SK-MEL-5 (cell line): ENCODE measurements at regions not wholly inside any gene's neighbourhood (a gene's known extent, or its start where the extent isn't known, plus 50 kb on each side); places are given as distances from the start of the nearest gene placed in this dataset.
A peak's percentile ranks its signal among the peaks of the same experiment; 100 is the strongest.

Source experiments
- DNase-seq: peaks from one replicate; pipeline ENCODE4 v3.0.0-alpha.2; 2016; ENCODE audit warnings: low read depth, low spot score
- in situ Hi-C: cut with HindIII; loops from 2 replicates; pipeline ENCODE4 v1.10.0; 2016; ENCODE audit warnings: low sequenced_read_pairs, high pct_unique_total_duplicates, low pct_unique_long_range_greater_than_20kb

GRCh38 chr9:89712283-89712682 lies 107.5 kb downstream of the GADD45G start:
- in situ Hi-C loops, result no loop called here
- no peak for DNase-seq

DNA sequence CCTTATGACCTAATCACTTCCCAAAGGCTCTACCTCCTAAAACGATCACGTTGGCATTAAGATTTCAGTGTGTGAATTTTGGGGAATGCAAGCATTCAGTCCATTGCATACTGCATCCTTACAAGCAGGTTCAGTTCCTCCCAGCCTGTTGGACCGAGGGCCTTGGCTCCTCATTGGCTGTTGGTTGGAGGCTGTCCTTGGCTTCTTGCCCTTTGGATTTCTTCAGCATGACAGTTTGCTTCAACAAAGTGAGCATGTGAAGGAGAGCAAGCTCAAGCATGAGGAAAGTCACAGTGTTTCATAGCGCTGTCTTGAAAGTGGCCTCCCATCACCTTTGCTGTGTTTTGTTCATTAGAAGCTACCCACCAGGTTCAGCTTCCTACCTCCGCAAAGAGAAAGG lies 109.5 kb downstream of the GADD45G start:
- in situ Hi-C loops, result no loop called here
- no peak for DNase-seq

DNA sequence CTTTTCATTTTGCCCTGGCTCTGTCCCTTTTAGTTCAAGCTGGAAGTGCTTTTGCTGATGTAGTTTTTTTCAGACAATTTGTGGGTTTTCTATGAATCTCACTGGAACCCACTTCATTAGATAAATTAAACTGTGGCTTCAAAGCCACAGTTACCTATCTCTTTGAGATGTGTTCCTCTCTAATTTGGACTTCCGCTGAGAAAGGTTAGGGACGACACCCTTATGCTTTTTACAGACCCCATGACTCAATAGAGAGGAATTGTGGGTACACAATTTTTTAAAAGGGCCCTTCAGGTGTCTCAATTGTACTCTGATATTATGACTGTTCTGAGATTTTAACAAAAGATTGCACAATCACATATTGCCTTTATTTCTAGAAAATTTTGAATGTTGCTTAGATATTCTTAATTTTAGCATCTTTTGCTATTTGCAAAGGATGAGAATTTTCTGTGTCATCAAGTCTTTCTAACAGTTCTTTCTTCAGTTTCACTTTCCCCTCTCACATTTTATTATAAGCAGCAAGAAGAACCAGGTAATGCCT lies 110.6 kb downstream of the GADD45G start:
- in situ Hi-C loops, result no loop called here
- DNase-seq, result no peak

DNA sequence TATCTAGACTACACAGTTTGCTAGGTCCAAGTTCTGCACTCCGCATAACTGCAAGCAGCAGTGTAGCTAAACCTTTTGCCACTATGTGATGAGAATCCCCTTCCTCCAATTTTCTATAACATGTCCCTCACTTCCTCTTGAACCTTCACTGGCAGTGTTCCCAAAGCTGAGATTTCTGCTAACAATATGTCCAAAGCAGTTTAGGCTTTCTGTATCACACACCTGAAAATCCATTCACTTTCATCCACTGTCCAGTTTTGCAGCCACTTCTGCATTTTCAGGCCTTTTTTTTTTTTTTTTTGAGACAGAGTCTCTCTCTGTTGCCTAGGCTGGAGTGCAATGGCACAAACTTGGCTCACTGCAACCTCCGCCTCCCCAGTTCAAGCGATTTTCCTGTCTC lies 111.1 kb downstream of the GADD45G start:
- in situ Hi-C loops, result no loop called here
- no peak for DNase-seq

DNA sequence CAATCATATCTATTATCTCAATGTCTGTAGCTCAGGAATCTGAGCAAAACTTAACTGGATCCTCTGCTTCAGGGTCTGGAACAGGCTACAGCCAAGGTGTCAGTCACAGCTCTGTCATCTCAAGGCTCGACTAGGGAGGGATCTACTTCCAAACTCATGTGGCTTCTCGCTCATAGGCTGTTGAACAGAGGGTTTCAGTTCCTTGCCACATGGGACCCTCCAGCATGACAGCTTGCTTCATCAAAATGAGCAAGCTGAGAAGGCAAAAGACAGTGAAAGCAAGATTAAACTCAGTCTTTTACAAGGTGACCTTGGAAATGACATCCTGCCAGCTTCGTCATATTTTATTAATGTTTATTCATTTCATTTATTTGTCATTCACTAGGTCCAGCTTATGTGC lies 111.7 kb downstream of the GADD45G start:
- DNase-seq, result no peak
- in situ Hi-C loops, result no loop called here

DNA sequence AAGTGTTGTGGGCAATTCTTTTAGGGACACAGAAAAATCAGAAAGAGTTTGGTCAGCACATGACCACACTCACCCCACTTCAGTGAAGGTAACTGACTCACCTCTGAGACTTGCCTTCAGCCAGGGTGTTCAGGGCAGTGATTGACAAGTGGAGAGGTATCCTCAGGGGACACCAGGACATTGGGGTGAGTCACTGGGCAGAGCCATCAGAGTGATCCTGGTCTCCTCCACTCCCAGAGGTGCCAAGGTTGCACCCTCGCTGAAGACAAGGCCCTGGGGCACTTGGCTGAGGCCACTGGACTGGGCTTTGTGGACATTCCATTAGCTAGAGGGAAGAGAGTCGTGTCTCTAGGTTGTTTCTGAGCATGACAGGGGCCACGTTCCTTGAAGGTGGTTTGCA lies 113.4 kb downstream of the GADD45G start:
- in situ Hi-C loops, result no loop called here
- DNase-seq, result no peak

GRCh38 chr9:89718651-89719050 lies 113.8 kb downstream of the GADD45G start:
- in situ Hi-C loops, result no loop called here
- DNase-seq, result no peak

DNA sequence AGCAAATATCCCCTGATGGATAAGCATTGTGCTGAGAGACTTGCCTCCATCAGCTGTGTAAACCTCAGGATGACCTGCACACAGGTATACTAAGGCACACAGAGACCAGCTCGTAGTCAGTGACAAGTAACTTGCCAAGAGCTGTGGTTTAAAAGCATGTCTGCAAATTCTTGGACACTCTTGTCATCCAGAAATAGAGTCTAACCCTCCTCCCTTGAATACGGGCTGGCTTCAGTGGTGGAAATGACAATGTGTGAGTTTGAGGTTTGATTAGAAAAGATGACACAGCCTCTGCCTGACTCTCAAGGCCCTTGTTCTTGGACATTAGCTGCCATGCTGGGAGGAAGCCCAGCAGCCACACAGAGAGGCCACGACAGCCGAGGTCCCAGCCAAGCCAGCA lies 114.4 kb downstream of the GADD45G start:
- no peak for DNase-seq
- in situ Hi-C loops, result no loop called here

- in situ Hi-C loops, result no loop called here
- DNase-seq, result no peak
These were observed 115.9 kb downstream of the GADD45G start for GRCh38 chr9:89720696-89721175.

DNA sequence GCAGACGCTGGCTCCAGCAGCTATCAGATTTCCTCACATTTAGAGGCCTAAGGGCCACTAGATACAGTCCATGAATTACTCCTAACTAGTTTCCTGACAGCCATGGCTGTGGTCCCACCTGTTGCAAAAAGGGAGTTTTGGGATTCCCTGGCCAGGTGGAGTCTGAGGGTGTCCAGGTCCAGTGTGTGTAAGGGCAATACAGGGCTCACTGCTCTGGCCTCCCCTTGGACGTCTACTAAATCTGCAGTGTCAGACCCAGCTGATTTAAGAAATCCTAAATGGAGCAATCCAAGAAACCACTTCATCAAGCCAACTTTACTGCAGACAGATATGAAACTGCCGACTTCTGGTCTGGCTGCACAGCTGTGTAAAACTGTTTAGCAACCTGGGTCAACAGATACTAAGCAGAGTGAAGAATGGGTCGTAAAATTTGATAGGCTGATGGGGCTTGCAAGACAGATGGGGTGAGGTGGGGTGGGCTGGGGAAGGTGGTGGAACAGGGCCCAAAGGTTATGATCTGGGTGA lies 116.4 kb downstream of the GADD45G start:
- in situ Hi-C loops, result no loop called here
- DNase-seq, result no peak

GRCh38 chr9:89721971-89722530 lies 117.2 kb downstream of the GADD45G start:
- no peak for DNase-seq
- in situ Hi-C loops, result no loop called here

DNA sequence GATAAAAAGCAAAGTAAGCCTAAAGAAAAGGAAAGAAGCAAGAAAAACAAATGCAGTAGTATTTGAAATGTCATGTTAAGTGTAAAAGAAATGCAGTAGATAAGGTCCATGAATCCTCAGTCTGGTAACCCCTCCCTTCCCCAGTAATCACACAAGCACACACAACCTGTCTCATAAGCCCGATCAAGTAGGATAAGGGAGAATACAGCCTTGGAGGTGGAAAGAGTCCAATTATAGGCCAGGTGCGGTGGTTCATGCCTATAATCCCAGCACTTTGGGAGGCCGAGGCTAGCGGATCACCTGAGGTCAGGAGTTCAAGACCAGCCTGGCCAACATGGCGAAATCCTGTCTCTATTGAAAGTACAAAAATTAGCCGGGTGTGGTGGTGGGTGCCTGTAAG lies 117.9 kb downstream of the GADD45G start:
- DNase-seq, result no peak
- in situ Hi-C loops, result no loop called here

DNA sequence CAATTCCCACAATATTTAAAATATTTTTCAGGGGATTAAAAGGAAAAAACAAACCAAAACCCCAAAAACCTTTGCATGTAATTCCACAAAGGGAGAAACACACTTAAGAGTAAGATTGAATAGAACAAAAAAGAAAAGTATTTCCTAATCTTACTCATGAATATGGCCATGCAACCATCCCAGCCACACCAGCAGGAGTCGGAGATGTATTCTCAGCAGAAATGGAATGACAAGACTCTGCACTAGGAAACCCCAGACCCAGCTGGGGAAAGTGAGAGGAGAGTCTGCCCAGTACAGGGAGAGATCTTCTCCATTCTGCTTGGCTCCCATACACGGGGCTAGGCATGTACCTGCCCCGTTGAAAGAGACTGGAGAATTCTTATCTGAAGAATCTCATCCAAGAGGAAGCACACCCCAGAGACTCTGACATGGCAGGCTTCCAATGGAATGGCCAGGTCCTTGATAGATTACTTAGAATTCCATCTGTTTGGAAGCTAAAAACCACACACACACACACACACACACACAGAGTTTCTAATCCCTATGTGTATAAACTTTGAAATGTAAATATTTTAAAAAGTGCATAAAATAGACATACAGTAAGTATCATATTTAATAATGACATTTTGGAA lies 118.8 kb downstream of the GADD45G start:
- in situ Hi-C loops, result no loop called here
- no peak for DNase-seq

DNA sequence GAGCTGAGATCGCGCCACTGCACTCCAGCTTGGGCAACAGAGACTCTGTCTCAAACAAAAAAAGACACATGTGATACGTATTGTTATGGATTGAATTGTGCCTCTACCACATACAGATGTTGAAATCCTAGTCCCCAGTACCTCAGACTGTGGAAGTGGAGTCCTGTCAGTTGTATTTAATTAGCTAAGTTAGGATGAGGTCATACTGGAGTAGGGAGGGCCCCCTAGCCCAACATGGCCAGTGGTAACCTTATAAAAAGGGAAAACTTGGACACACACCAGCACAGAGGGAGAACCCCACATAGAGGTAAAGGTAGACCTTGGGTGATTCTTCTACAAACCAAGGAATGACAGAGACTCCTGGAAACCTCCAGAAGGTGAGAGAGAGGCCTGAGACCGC lies 119.8 kb downstream of the GADD45G start:
- in situ Hi-C loops, result no loop called here
- no peak for DNase-seq

DNA sequence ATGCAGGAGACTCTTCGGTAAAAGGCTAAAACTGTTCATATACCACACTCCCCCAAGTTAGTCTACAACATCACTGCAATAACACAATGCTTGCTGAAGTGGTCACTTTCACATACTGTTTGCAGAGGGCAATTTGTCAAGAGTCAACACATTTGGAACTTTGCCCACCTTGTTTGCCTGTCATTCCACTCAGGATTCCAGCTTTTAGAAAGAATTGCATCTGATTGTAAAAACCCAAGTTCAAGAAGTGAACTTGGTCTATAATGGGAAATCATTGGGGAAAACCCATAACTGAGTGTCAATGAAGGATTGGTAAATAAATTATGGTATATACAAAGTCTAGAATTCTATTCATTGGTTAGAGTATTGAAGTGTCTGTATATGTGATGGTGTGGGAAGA lies 120.5 kb downstream of the GADD45G start:
- DNase-seq, result no peak
- in situ Hi-C loops, result no loop called here

GRCh38 chr9:89729954-89730530 lies 125.2 kb downstream of the GADD45G start:
- in situ Hi-C loops, result no loop called here
- DNase-seq, result no peak

GRCh38 chr9:89730715-89731114 lies 125.9 kb downstream of the GADD45G start:
- peak; percentile 17 for DNase-seq
- in situ Hi-C loops, result no loop called here

DNA sequence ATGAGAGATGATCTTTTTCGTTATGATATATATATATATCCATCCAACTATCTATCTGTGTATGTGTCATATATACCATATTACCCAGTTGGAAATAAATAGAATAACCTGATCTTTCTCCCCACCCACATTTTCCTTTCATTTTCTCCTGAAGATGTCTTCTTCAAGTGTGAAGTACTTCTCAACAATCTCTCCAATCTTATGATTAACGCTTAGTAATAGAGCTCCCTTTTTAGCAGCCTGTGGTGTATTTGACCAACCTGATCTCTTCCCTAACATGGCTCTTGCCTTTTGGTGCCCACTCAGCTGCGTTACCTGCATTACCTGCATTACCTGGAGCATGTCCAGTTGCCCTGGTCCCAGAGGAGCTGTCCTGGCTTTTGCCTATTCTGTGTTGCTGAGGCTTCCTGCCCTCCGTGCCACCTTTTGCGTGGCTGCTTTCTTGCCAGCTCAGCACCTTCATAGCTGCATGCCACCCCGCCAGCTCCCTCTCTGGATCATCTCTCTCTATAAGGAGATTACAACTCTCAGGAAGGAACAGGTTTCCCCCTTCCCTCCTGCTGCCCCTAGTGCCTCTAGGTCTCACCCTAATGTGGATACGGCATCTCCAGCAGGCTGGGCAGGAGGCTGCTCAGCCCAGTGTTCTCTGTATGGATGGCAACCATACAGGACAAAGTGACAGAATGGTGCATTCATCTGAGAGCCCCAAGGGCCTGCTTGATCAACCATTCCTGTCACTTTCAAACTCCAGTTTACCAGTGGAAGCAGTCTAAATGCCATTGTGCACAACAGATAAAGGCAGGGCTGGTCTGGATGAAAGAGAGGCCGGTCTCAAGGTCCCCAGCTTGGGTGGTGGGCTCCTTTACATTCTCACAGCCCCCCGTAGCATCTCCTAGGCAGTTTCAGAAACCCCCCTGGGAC lies 126.7 kb downstream of the GADD45G start:
- DNase-seq, result no peak
- in situ Hi-C loops, result no loop called here
